ENCODE measurements at regions not wholly inside any gene's neighbourhood (a gene's known extent, or its start where the extent isn't known, plus 50 kb on each side); places are given as distances from the start of the nearest gene placed in this dataset.
"Not testable (repeated sequence)": the region's sequence is repeated elsewhere in the genome, so short reads cannot be mapped to it uniquely, and the experiment has no call there.

DNA sequence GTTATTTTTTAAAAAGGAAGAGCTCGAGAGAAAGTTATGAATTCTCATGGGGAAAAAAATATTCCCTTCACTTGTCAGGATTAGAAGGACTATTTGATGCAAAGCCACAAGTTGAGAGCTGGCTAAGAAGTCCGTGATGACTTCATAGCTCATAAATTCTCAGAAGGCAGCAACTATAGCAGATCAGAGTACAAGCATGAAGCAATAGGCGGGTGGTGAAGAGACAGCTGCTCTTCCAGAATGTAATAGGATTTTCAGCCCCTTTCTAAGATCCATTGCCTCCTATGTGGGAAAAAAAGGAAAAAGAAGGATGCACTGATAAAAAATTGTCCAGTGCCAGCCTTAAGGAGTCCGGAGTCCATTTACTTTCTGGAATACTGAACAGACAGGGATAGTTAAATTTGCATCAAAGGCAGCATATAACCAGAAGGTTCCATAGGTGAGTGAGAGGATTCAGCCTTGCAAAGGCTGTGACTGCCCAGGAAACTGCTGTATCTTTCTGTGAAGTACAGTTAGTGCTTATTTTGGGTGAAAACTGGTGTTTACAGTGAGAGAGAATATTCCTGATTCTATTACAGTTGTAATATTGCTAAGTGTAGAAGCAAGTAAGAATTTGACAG is 929.5 kb upstream of the ALCAM start:
- H3K4me3 ChIP-seq (ENCODE audit: low read depth, low read length), result no peak overlapping the region
- TF ChIP-seq, protein P1, sequence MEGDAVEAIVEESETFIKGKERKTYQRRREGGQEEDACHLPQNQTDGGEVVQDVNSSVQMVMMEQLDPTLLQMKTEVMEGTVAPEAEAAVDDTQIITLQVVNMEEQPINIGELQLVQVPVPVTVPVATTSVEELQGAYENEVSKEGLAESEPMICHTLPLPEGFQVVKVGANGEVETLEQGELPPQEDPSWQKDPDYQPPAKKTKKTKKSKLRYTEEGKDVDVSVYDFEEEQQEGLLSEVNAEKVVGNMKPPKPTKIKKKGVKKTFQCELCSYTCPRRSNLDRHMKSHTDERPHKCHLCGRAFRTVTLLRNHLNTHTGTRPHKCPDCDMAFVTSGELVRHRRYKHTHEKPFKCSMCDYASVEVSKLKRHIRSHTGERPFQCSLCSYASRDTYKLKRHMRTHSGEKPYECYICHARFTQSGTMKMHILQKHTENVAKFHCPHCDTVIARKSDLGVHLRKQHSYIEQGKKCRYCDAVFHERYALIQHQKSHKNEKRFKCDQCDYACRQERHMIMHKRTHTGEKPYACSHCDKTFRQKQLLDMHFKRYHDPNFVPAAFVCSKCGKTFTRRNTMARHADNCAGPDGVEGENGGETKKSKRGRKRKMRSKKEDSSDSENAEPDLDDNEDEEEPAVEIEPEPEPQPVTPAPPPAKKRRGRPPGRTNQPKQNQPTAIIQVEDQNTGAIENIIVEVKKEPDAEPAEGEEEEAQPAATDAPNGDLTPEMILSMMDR (conservative IDR thresholded peaks at IDR 0.05; ENCODE audit: low read depth, low read length), result no peak
- peak; percentile 85 for DNase-seq (ENCODE audit: low read depth)

DNA sequence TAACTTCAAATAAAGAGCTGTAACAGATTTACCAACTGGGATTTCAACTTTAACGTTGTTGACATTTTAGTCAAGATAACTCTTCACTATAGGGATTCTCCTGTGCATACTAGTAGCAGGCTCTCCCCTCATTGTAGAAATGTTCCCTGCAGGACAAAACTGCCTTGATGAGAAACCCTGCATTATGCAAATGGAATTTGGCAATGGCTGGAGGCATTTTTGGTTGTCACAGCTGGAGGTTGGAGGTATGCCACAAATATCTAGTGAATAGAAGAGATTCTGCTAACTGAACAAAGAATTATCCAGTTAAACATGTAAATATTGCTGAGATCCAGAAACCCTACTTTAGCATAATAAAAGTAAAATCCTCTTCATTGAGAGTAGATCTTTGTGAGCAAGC is 928.8 kb upstream of the ALCAM start:
- TF ChIP-seq, protein P1 (conservative IDR thresholded peaks at IDR 0.05; ENCODE audit: low read depth, low read length), result no peak
- peak; percentile 87 for DNase-seq (ENCODE audit: low read depth)
- no peak overlapping the region for H3K4me3 ChIP-seq (ENCODE audit: low read depth, low read length)

DNA sequence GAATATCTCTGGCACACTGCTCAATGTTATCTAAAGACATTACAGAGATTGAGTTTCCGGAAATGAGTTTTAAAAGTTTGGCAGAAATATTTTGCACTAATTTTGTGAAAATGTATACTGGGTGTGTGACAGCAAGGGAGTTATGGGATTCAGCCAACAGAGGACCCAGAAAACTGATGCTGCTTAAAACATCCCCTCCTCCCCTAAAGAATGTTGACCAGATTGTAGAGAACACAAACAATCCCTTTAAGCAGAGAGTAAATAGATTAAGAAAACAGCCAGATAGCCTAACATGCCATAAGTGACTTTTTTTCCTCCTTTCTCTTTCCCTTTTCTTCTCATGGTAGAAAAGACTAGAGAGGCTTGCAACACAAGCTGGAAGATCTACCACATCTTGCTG is 928.0 kb upstream of the ALCAM start:
- DNase-seq (ENCODE audit: low read depth), result no peak
- TF ChIP-seq, protein P1 (conservative IDR thresholded peaks at IDR 0.05; ENCODE audit: low read depth, low read length), result no peak
- no peak overlapping the region for H3K4me3 ChIP-seq (ENCODE audit: low read depth, low read length)

DNA sequence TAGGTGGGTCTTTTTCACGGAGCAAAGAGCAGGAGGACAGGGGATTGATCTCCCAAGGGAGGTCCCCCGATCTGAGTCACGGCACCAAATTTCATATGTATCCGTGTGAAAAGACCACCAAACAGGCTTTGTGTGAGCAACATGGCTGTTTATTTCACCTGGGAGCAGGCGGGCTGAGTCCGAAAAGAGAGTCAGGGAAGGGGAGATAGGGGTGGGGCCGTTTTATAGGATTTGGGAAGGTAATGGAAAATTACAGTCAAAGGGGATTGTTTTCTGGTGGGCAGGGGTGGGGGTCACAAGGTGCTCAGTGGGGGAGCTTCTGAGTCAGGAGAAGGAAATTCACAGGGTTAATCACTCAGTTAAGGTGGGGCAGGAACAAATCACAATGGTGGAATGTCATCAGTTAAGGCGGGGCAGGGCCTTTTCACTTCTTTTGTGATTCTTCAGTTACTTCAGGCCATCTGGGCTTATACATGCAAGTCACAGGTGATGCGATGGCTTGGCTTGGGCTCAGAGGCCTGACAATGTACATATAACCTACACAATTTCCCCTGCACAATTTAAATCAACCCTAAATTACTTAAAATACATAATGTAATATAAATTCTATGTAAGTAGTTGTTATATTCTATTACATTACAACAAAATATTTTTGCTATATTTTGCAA is 921.3 kb upstream of the ALCAM start:
- H3K4me3 ChIP-seq (ENCODE audit: low read depth, low read length); DNase-seq (ENCODE audit: low read depth): not testable (repeated sequence)

DNA sequence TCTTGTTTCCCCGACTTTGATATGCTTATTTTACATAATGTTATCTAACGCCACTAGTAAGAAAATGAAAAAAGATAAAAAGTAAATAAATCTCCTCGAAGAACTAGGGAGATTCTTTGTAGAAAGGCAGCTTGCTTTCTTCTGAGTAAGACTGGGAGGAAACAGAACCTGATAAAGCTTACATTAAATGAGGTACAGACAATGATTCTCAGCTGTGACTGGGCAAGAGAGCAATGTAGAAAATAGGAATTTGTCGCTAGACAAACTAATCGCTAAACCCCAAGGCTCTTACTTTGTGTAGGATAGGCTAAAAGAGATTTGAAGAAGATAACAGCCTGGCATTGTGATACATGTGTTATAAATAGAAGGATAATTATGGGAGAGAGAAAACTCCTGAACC is 919.0 kb upstream of the ALCAM start:
- TF ChIP-seq, protein P1 (conservative IDR thresholded peaks at IDR 0.05; ENCODE audit: low read depth, low read length), result no peak
- H3K4me3 ChIP-seq (ENCODE audit: low read depth, low read length), result no peak overlapping the region
- no peak for DNase-seq (ENCODE audit: low read depth)

DNA sequence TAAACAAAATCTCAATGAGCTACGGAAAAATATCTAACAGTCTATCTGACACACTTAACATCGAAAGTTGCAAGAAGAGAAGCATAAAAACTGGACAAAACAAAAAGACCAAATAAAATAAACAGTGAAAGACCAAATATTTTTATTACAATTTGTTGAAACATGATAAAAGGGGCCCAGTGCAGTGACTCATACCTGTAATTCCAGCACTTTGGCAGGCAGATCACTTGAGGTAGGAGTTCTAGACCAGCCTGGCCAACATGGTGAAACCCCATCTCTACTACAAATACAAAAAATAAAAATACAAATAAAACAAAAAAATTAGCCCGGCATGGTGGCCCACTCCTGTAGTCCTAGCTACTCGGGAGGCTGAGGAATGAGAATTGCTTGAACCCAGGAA is 914.0 kb upstream of the ALCAM start:
- no peak for DNase-seq (ENCODE audit: low read depth)
- H3K4me3 ChIP-seq (ENCODE audit: low read depth, low read length), result no peak overlapping the region
- TF ChIP-seq, protein P1 (conservative IDR thresholded peaks at IDR 0.05; ENCODE audit: low read depth, low read length), result no peak

DNA sequence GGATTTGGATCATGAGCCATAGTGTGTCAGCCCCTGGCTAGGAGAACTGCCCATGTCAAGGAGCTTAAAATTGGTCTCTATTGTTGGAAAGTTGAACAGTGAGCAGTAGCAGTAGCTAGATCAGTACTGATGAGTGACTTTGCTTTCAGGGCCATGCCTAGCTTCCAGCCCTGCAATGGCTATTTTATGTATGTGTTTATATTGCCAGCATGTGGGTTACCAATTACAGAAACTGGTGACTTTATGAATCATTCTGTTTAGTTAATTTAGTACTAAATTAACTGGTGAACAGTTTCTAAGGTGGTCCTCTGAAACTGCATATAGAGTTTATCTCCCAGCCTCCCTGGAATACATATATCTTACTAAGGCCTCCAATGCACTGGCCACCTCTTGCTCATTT is 908.1 kb upstream of the ALCAM start:
- no peak for DNase-seq (ENCODE audit: low read depth)
- no peak overlapping the region for H3K4me3 ChIP-seq (ENCODE audit: low read depth, low read length)
- TF ChIP-seq, protein P1 (conservative IDR thresholded peaks at IDR 0.05; ENCODE audit: low read depth, low read length), result no peak
